LNCAP (cell line): ENCODE measurements at regions not wholly inside any gene's neighbourhood (a gene's known extent, or its start where the extent isn't known, plus 50 kb on each side); places are given as distances from the start of the nearest gene placed in this dataset.

ENCODE experiments used
- CTCF ChIP-seq: fragments of 450-650 bp; IDR thresholded peaks from 2 replicates; pipeline ENCODE4 v1.5.1; 2017; ENCODE audit warnings: mild to moderate bottlenecking

GRCh38 chr14:25759920-25760655 is 710.1 kb upstream of the STXBP6 start:
- TF ChIP-seq CTCF, result no peak

- TF ChIP-seq CTCF, result no peak
Observed at GRCh38 chr14:25759256-25759655, 709.3 kb upstream of the STXBP6 start.

- no peak for TF ChIP-seq CTCF
Observed at GRCh38 chr14:25757364-25757763, 707.4 kb upstream of the STXBP6 start.

- no peak for TF ChIP-seq CTCF
Observed at GRCh38 chr14:25756876-25757275, 706.9 kb upstream of the STXBP6 start.

GRCh38 chr14:25753130-25753529 is 703.2 kb upstream of the STXBP6 start:
- no peak for TF ChIP-seq CTCF

- TF ChIP-seq CTCF, result no peak
Observed at GRCh38 chr14:25750436-25750835, 700.5 kb upstream of the STXBP6 start.
